ENCODE measurements at regions not wholly inside any gene's neighbourhood (a gene's known extent, or its start where the extent isn't known, plus 50 kb on each side); places are given as distances from the start of the nearest gene placed in this dataset.
A peak's percentile ranks its signal among the peaks of the same experiment; 100 is the strongest.

- intact Hi-C loops (cut with micrococcal nuclease): no loop called here
- dilution Hi-C loops (cut with HindIII; ENCODE audit: low sequenced_read_pairs, unreplicated experiment): no loop called here
- H2AK5ac ChIP-seq (ENCODE audit: low read depth, low read length): peak overlapping the region; percentile 2; the same call in 1 of the 2 replicates
These were observed 65.0 kb upstream of the NCKAP5 start for GRCh38 chr2:133633309-133633708.

More at GRCh38 chr2:133633309-133633708, 65.0 kb upstream of the NCKAP5 start:
- no CpG with 5 or more reads among the region's 7 CpGs for WGBS, 2 experiments (ENCODE audit: extremely low coverage in 2 of 2, insufficient read length in 1 of 2)
- POLR2A ChIA-PET (ENCODE audit: unreplicated experiment): no interaction called here
- Histone ChIP-seq H3K27me3 (ENCODE audit: control insufficient read depth, insufficient read depth, low read length) (no peaks in the 10 kb centered on the region), H3K36me3 (ENCODE audit: control insufficient read depth, insufficient read depth, low read length) (no peaks in the 10 kb centered on the region), H3K18ac (ENCODE audit: low read depth, low read length) (no peak overlapping the region; the same call in 1 of the 2 replicates), H4K20me1 (ENCODE audit: insufficient read depth, low read length) (no peaks in the 10 kb centered on the region), H2BK120ac (ENCODE audit: low read depth, low read length) (no peak overlapping the region), H3K4ac (ENCODE audit: low read depth, low read length) (no peak overlapping the region), H3K4me3 (ENCODE audit: insufficient read depth, low read depth, low read length) (no peak overlapping the region), H2AK9ac (replicated peaks; ENCODE audit: low read depth, low read length, poor library complexity) (no peak overlapping the region), H3K23ac (ENCODE audit: low read depth, low read length) (no peak overlapping the region), H4K5ac (ENCODE audit: low read depth, low read length) (no peak overlapping the region; the same call in 1 of the 2 replicates), H3K9ac (ENCODE audit: low read depth, low read length) (no peak overlapping the region), H2BK20ac (ENCODE audit: low read depth, low read length) (peak overlapping the region; percentile 9; the same call in 1 of the 2 replicates), H3K9me1 (ENCODE audit: insufficient read depth, low read length) (no peaks in the 10 kb centered on the region), H4K91ac (ENCODE audit: insufficient read depth, low read depth, low read length) (no peak overlapping the region), H3K56ac (ENCODE audit: extremely low read depth, insufficient read depth, low read length) (no peak overlapping the region), H3K4me1 (ENCODE audit: control insufficient read depth, insufficient read depth, low read length) (peaks cover 5% of the 10 kb centered on the region), H3K14ac (replicated peaks; ENCODE audit: low read depth, low read length) (no peak overlapping the region), H2AFZ (replicated peaks; ENCODE audit: low read length, poor library complexity) (no peak overlapping the region), H3K4me2 (ENCODE audit: low read depth, low read length) (no peak overlapping the region), H3K27ac (ENCODE audit: insufficient read depth, low read length) (no peak overlapping the region), H4K8ac (ENCODE audit: low read depth in 2 of 2, low read length in 2 of 2) (no peak overlapping the region), H3K9me3 (ENCODE audit: control insufficient read depth, insufficient read depth, low read length) (no peaks in the 10 kb centered on the region), H3K79me1 (ENCODE audit: low read depth in 1 of 2, low read length in 2 of 2) (no peaks in the 10 kb centered on the region), H2BK15ac (ENCODE audit: low read depth, low read length) (peak overlapping the region; percentile 7; the same call in 2 of the 3 replicates), H2BK5ac (ENCODE audit: low read depth, low read length, poor library complexity, severe bottlenecking) (no peak overlapping the region)
- DNase-seq (no peak), ATAC-seq (ENCODE audit: low read depth) (peak; percentile 13; the same call in 1 of the 2 replicates)
- no TSS peak for BruUV-seq (replicated peaks)
- CTCF ChIA-PET: no interaction called here
- TF ChIP-seq NFE2L2 (IDR thresholded peaks at IDR 0.05; ENCODE audit: low read depth, low read length): no peak
- no peak for TF ChIP-seq ELK1 (IDR thresholded peaks at IDR 0.05; ENCODE audit: borderline replicate concordance, low read depth, low read length)
- no peak for TF ChIP-seq RAD21 (IDR thresholded peaks at IDR 0.05; ENCODE audit: low read length)
- no peak for TF ChIP-seq BHLHE40 (IDR thresholded peaks at IDR 0.05; ENCODE audit: low read depth, low read length)
- TF ChIP-seq SMC3 (IDR thresholded peaks at IDR 0.05; ENCODE audit: low read depth, low read length): no peak
- TF ChIP-seq MAFK (IDR thresholded peaks at IDR 0.05; ENCODE audit: low read depth, low read length): no peak
- TF ChIP-seq MXI1 (IDR thresholded peaks at IDR 0.05; ENCODE audit: borderline replicate concordance, low read depth, low read length): no peak
- no peak for TF ChIP-seq CEBPB (IDR thresholded peaks at IDR 0.05; ENCODE audit: low read depth, low read length)
- TF ChIP-seq CTCF (conservative IDR thresholded peaks at IDR 0.05; ENCODE audit: low read depth, low read length): no peak
- TF ChIP-seq RCOR1 (IDR thresholded peaks at IDR 0.05; ENCODE audit: insufficient replicate concordance, low read length): no peak
- TF ChIP-seq POLR2A (IDR thresholded peaks at IDR 0.05; ENCODE audit: low read depth, low read length): no peak
- TF ChIP-seq FOS (IDR thresholded peaks at IDR 0.05; ENCODE audit: low read depth, low read length): no peak
- TF ChIP-seq RFX5 (IDR thresholded peaks at IDR 0.05; ENCODE audit: low read depth, low read length): no peak
- no peak for TF ChIP-seq USF2 (IDR thresholded peaks at IDR 0.05; ENCODE audit: low read depth, low read length)
- no peak for TF ChIP-seq MAZ (IDR thresholded peaks at IDR 0.05; ENCODE audit: borderline replicate concordance, low read depth, low read length)
- TF ChIP-seq CHD1 (IDR thresholded peaks at IDR 0.05; ENCODE audit: low read depth, low read length): no peak
- in situ Hi-C loops (cut with MboI; ENCODE audit: low sequenced_read_pairs): no loop called here
